ENCODE measurements at regions not wholly inside any gene's neighbourhood (a gene's known extent, or its start where the extent isn't known, plus 50 kb on each side); places are given as distances from the start of the nearest gene placed in this dataset.

DNA sequence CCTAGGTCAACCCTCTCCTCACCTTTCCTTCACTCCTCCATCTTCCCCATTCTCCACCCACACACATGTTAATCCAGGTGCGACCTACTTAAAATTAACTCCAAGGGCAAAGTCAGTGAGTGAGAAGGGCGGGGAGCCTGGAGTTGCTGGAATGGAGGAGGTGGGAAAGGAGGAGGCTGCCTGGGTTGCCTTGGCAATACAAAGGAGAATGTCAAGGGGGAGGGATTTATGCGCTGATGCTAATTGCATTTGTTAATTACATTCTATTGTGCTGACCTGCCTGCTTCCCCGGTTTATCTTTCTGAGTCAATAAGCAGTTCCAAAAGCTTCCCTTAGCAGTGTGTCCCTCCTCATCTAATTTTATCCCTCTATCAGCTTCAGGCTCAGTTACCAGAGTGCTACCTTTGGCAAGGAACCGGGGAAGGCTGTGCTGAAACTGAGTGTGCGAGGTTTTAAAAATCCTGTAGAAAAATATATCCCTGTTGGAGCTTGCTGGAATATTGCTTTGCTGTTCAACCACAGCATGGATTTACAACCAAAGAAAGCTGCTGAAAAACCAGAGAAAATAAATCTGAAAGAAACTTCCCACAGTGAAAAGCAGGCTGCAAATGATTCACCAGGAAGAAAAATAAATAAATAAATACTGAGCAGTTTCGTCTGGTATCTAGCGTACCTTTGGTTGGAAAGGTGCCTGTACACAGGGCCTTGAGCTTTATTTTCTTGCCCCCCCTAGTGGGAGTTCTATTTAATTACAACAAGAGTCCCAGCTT is 113.2 kb upstream of the DGKB start:
- Histone ChIP-seq H2AFZ (ENCODE audit: low read length) (peak overlapping the region; percentile 80), H3K9ac (ENCODE audit: low read length) (peak overlapping the region; percentile 64), H3K9me2 (replicated peaks; ENCODE audit: low read length) (no peaks in the 10 kb centered on the region), H4K20me1 (ENCODE audit: low read length) (no peaks in the 10 kb centered on the region), H3K27me3 (ENCODE audit: low read length) (no peaks in the 10 kb centered on the region), H3K36me3 (ENCODE audit: low read depth, low read length) (no peaks in the 10 kb centered on the region), H3F3A (ENCODE audit: low read length, unreplicated experiment) (peaks cover 11% of the 10 kb centered on the region), H3K9me3 (ENCODE audit: low read length) (no peaks in the 10 kb centered on the region), H3K27ac (ENCODE audit: low read length) (peak overlapping the region; percentile 92), H3K4me2 (ENCODE audit: low read length) (peak overlapping the region; percentile 81), H3K4me1 (ENCODE audit: insufficient read depth, low read length) (peaks cover 21% of the 10 kb centered on the region), H3K4me3 (ENCODE audit: low read length) (peak overlapping the region; percentile 63), H3K79me2 (ENCODE audit: low read length) (no peaks in the 10 kb centered on the region)
- ChIA-PET POLR2A (ENCODE audit: unreplicated experiment) (interaction anchor here (0.5 to 0.9 kb wide), 4 partner anchors 9 to 493 kb away, joined by 3 to 12 read pairs (median 4); no protein-coding TSS in a partner anchor), CTCF (interaction anchor here (0.6 to 2.1 kb wide), 14 partner anchors 8 to 373 kb away, joined by 3 to 28 read pairs (median 6); no protein-coding TSS in a partner anchor)
- ATAC-seq (peak; percentile 83), DNase-seq (peak; percentile 90)
- no TSS peak for BruUV-seq (replicated peaks)
- intact Hi-C loops (cut with micrococcal nuclease) = loop anchor here (1.0 to 10.0 kb wide), 9 partner anchors 25 to 317 kb away; no protein-coding TSS in a partner anchor
- TF ChIP-seq, protein P1, sequence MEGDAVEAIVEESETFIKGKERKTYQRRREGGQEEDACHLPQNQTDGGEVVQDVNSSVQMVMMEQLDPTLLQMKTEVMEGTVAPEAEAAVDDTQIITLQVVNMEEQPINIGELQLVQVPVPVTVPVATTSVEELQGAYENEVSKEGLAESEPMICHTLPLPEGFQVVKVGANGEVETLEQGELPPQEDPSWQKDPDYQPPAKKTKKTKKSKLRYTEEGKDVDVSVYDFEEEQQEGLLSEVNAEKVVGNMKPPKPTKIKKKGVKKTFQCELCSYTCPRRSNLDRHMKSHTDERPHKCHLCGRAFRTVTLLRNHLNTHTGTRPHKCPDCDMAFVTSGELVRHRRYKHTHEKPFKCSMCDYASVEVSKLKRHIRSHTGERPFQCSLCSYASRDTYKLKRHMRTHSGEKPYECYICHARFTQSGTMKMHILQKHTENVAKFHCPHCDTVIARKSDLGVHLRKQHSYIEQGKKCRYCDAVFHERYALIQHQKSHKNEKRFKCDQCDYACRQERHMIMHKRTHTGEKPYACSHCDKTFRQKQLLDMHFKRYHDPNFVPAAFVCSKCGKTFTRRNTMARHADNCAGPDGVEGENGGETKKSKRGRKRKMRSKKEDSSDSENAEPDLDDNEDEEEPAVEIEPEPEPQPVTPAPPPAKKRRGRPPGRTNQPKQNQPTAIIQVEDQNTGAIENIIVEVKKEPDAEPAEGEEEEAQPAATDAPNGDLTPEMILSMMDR (conservative IDR thresholded peaks at IDR 0.05; ENCODE audit: low read depth, low read length) = peak; percentile 77
- no peak for TF ChIP-seq EZH2phosphoT487 (IDR thresholded peaks at IDR 0.05; ENCODE audit: borderline replicate concordance, low read length)

DNA sequence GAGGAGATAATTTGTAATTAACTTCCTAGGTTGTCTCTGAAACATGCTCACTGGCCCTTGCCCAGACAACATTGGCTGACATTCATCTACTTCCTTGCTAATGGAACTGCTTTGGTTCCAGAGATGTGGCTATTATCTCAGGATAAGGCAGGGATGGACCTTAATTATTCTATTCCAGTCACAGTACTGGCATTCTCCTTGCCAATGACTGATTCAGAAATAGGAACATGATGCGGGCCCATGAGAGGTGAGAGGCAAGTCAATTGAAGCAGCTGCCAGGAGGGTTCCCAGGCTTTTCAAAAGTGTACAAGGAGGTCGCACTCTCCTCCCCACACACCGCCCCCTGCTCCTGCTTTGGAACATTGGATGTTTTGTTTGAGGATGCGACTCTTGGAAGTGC is 109.6 kb upstream of the DGKB start:
- Histone ChIP-seq H3K4me1 (ENCODE audit: insufficient read depth, low read length) (peaks cover 15% of the 10 kb centered on the region), H3K36me3 (ENCODE audit: low read depth, low read length) (no peaks in the 10 kb centered on the region), H3F3A (ENCODE audit: low read length, unreplicated experiment) (peaks cover 7% of the 10 kb centered on the region), H3K27ac (ENCODE audit: low read length) (no peak overlapping the region), H2AFZ (ENCODE audit: low read length) (no peak overlapping the region), H3K4me3 (ENCODE audit: low read length) (no peak overlapping the region), H3K27me3 (ENCODE audit: low read length) (no peaks in the 10 kb centered on the region), H4K20me1 (ENCODE audit: low read length) (no peaks in the 10 kb centered on the region), H3K79me2 (ENCODE audit: low read length) (no peaks in the 10 kb centered on the region), H3K9ac (ENCODE audit: low read length) (no peak overlapping the region), H3K9me2 (replicated peaks; ENCODE audit: low read length) (no peaks in the 10 kb centered on the region), H3K9me3 (ENCODE audit: low read length) (no peaks in the 10 kb centered on the region), H3K4me2 (ENCODE audit: low read length) (no peak overlapping the region)
- ChIA-PET POLR2A (ENCODE audit: unreplicated experiment) (no interaction called here), CTCF (no interaction called here)
- no TSS peak for BruUV-seq (replicated peaks)
- TF ChIP-seq, protein P1 (conservative IDR thresholded peaks at IDR 0.05; ENCODE audit: low read depth, low read length) = no peak
- TF ChIP-seq EZH2 (IDR thresholded peaks at IDR 0.05; ENCODE audit: low read length, unreplicated experiment) (no peak), EZH2phosphoT487 (IDR thresholded peaks at IDR 0.05; ENCODE audit: borderline replicate concordance, low read length) (no peak)
- DNase-seq (no peak), ATAC-seq (no peak)
- intact Hi-C loops (cut with micrococcal nuclease) = loop anchor here (10.0 kb wide), 1 partner anchor 177 kb away; no protein-coding TSS in a partner anchor

DNA sequence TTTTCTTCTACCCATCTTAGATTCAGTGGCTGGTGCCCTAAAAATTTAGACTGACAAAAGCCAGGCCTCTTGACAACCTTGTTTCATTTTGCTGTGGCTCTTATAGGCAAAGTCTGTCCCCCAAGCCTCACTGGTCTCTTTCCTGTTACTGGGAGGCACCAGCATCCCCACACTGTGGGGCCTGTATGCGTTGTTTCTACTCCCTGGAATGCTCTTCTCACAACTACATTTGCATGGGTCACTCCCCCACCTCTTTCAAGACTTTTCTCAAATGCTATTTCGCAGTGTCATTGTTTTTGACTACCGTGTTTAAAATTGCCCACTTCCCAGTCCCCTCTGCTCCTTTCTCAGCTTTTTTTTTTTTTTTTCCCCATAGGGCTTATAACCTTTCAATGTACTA is 108.7 kb upstream of the DGKB start:
- Histone ChIP-seq H3K4me3 (ENCODE audit: low read length) (no peak overlapping the region), H3K27me3 (ENCODE audit: low read length) (no peaks in the 10 kb centered on the region), H3K36me3 (ENCODE audit: low read depth, low read length) (no peaks in the 10 kb centered on the region), H3K9me2 (replicated peaks; ENCODE audit: low read length) (no peaks in the 10 kb centered on the region), H4K20me1 (ENCODE audit: low read length) (no peaks in the 10 kb centered on the region), H3K79me2 (ENCODE audit: low read length) (no peaks in the 10 kb centered on the region), H3F3A (ENCODE audit: low read length, unreplicated experiment) (no peaks in the 10 kb centered on the region), H3K4me1 (ENCODE audit: insufficient read depth, low read length) (peaks cover 10% of the 10 kb centered on the region), H3K9ac (ENCODE audit: low read length) (no peak overlapping the region), H2AFZ (ENCODE audit: low read length) (no peak overlapping the region), H3K27ac (ENCODE audit: low read length) (no peak overlapping the region), H3K9me3 (ENCODE audit: low read length) (no peaks in the 10 kb centered on the region), H3K4me2 (ENCODE audit: low read length) (no peak overlapping the region)
- TF ChIP-seq EZH2 (IDR thresholded peaks at IDR 0.05; ENCODE audit: low read length, unreplicated experiment) (no peak), EZH2phosphoT487 (IDR thresholded peaks at IDR 0.05; ENCODE audit: borderline replicate concordance, low read length) (no peak)
- TF ChIP-seq, protein P1 (conservative IDR thresholded peaks at IDR 0.05; ENCODE audit: low read depth, low read length) = no peak
- intact Hi-C loops (cut with micrococcal nuclease) = loop anchor here (10.0 kb wide), 1 partner anchor 176 kb away; no protein-coding TSS in a partner anchor
- ChIA-PET CTCF (no interaction called here), POLR2A (ENCODE audit: unreplicated experiment) (no interaction called here)
- DNase-seq = no peak
- ATAC-seq = no peak
- BruUV-seq (replicated peaks) = no TSS peak
